ENCODE measurements at regions not wholly inside any gene's neighbourhood (a gene's known extent, or its start where the extent isn't known, plus 50 kb on each side); places are given as distances from the start of the nearest gene placed in this dataset.
"Not testable (repeated sequence)": the region's sequence is repeated elsewhere in the genome, so short reads cannot be mapped to it uniquely, and the experiment has no call there.

DNA sequence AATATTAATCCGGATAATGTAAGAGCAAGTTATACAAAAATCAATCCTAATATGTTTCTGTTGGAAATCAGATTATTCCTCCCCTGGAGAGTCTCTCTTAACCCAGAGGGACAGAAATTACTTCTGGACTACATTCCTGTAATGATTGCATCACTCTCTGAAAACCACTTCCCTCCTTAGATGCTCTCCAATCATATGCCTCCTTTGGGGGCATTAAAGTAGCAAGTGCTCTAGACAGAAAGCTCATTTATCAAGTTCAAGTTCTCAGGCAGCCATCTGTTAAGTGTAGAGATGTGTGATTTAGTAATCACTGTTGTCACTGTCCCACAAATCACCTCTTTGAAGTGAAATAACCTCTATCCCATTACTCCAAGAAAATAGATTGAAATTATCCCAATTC, 247.1 kb downstream of the SLCO4C1 start:
- peak; percentile 14 for DNase-seq

- not testable (repeated sequence) for DNase-seq
Measured at GRCh38 chr5:102047073-102047472, 249.0 kb downstream of the SLCO4C1 start.

DNA sequence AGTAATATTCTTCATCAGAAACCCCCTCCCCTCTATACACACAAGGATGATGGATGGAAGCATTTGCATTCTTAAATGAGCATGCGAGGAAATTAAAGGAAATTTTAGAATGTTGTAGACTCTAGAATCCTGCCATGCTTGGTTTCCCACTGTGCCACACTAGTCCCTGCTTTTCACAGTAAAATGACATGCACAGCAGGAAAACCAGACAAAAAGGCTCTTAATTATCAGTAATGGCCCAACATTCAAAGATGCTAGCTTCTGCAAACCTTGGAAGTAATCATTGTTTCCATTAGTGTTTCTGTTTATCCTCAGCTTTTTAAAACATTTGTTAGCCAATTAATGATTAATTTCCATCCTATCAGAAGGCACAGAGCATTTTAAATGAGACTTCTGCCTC, 255.8 kb downstream of the SLCO4C1 start:
- no peak for DNase-seq

DNA sequence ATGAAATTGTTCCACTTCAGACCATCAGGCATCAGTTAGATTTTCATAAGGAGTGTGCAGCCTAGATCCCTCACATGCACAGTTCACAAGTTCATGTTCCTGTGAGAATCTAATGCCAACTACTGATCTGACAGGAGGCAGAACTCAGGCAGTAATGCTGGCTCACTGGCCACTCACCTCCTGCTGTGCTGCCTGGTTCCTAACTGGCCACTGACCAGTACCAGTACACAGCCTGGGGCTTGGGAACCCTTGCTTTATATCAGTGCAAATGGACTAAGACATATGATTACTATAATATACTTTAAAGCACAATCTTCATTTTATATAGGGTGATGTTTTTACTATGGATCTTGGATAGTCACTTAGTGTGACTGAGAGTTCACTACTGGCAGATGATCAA, 259.2 kb downstream of the SLCO4C1 start:
- no peak for DNase-seq

- no peak for DNase-seq
Measured at GRCh38 chr5:102031711-102032110, 264.4 kb downstream of the SLCO4C1 start.

DNA sequence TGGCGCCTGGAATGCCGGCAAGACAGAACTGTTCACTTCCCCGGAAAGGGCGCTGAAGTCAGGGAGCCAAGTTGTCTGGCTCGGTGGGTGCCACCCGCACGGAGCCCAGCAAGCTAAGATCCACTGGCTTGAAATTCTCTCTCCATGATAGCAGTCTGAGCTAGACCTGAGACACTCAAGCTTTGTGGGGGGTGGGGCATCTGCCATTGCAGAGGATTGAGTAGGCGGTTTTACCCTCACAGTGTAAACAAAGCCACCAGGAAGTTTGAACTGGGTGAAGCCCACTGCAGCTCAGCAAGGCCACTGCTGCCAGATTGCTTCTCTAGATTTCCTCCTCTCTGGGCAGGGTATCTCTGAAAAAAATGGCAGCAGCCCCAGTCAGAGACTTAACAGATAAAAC, 277.4 kb downstream of the SLCO4C1 start:
- DNase-seq, result no peak

DNA sequence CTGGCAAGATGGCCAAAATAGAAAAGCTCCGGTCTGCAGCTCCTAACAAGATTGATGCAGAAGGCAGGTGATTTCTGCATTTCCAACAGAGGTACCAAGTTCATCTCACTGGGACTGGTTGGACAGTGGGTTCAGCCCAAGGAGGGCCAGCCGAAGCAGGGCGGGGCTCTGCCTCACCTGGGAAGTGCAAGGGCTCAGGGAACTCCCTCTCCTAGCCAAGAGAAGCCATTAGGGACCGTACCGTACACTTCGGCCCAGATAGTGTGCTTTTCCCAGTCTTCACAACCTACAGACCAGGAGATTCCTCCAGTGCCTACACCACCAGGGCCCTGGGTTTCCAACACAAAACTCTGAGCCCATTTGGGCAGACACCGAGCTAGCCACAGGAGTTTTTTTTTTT, 277.8 kb downstream of the SLCO4C1 start:
- DNase-seq, result no peak

- DNase-seq, result no peak
Measured at GRCh38 chr5:102014371-102014770, 281.7 kb downstream of the SLCO4C1 start.

DNA sequence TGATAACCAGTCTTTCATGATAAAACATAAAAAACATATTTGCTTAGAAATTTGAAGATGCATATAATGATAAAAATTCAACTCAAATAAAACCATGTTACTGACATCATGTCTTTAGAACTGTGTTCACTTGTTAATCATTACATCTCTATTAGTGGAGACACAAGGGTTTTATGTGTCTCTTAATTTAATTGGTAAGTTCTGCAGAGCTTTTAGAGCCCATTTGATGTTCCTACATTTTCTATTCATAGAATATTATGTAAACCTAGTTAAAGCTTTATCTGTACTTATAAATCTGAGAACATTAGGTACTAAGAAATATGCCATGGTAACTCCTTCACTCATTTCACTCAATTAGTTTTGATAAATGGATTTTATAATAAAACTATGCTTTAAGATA, 285.4 kb downstream of the SLCO4C1 start:
- no peak for DNase-seq

- DNase-seq, result no peak
Measured at GRCh38 chr5:101997235-101997634, 298.8 kb downstream of the SLCO4C1 start.

- DNase-seq, result no peak
Measured at GRCh38 chr5:101995585-101995984, 300.5 kb downstream of the SLCO4C1 start.

GRCh38 chr5:101991486-101991885, 304.6 kb downstream of the SLCO4C1 start:
- no peak for DNase-seq

- no peak for DNase-seq
Measured at GRCh38 chr5:101989659-101990058, 306.4 kb downstream of the SLCO4C1 start.

DNA sequence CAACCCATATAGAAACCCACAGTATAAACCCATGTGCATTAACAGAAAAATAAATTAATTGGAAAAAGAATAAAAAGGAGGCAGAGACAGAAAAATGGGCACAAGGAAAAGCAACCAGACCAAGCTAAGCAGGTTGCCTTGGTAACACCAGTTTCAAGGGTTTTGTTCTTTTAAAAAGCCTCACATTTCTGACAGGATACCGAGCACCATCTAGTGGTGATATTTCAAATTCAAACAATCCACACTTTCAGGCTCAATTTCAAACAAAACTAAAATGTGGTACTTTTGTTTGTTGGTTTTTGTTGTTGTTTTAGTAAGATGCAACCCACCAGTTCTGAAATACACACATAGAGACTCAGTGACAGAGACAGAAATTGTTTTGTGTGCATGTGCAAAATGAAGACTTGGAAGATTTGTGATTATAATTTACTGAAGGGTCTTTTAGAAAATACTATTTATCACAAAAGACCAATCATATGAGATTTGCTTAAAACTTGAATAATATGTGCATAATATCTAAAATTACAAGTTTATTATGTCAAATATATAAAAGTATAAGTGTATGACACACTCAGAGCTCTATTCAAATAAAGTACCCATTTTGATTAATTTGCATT, 318.2 kb downstream of the SLCO4C1 start:
- peak; percentile 65 for DNase-seq

DNA sequence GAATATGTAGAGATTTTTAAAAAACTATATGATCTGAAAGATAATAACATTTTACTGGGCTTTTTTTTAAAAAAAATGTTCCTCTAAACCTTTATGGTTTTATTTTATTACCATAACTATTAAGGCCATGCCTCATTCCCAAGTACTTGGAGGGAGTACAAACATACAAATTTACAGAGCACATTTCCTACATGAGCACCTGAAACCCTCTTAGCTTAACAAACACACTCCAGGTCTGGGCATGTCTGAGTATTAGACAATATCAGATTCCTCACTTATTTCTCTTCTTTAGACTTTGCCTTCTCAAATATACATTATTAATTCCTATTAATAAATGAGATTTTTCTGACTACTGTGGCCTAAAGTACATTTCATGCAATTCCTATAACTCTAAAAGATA, 319.2 kb downstream of the SLCO4C1 start:
- DNase-seq, result no peak

GRCh38 chr5:101969742-101970141, 326.3 kb downstream of the SLCO4C1 start:
- DNase-seq, result no peak

GRCh38 chr5:101966476-101966875, 329.6 kb downstream of the SLCO4C1 start:
- no peak for DNase-seq

- no peak for DNase-seq
Measured at GRCh38 chr5:101955891-101956290, 340.2 kb downstream of the SLCO4C1 start.

- DNase-seq, result no peak
Measured at GRCh38 chr5:101950019-101950418, 346.1 kb downstream of the SLCO4C1 start.

DNA sequence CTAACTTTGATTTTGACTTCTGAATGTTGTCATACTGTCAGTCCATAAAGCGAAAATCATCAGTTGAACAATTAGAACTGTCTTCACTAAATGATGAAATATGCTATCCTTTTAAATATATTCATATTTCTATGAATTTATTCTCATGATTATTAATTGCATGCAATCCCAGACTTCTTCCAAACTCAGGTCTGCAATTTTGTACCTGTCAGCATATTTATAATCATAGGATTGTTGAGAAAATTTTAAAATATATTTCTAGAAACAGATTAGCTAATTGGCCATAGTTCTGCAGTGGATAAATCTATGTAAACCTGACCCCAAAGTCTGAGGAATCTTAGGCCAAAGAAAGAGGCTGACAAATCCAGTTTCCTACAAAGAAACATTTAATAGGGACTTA, 347.5 kb downstream of the SLCO4C1 start:
- DNase-seq, result no peak

GRCh38 chr5:101943784-101944183, 352.3 kb downstream of the SLCO4C1 start:
- peak; percentile 52 for DNase-seq

- DNase-seq, result peak; percentile 59
Measured at GRCh38 chr5:101942321-101942882, 353.7 kb downstream of the SLCO4C1 start.

DNA sequence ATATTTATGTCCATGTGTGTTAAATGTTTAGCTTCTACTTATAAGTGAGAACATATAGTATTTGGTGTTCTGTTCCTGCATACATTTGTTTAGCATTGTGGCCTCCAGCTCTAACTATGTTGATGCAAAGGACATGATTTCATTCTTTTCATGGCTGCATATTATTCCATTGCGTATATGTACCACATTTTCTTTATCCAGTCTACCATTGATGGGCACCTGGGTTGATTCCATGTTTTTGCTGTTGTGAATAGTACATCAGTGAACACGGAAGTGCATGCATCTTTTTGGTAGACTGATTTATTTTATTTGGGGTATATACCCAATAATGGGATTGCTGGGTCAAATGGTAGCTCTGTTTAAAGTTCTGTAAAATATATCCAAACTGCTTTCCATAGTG, 359.0 kb downstream of the SLCO4C1 start:
- no peak for DNase-seq

- no peak for DNase-seq
Measured at GRCh38 chr5:101935086-101935485, 361.0 kb downstream of the SLCO4C1 start.

DNA sequence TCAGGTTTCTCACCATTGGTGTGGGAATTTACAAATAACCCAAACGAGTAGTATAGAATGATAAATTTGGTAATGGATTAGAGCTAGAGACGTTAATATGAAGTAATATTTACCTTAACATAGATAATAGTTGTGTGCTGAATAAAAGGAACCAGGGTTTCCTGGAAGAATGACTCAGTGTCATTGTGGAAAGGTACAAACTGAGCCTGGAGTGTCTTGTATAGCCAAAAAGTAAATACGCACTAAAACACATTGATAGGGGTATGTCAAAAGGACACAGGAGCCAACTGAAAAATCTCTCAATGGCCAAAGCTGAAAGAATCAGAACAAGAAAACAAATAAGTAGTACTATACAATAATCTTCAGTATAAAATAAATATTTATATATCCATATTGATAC, 363.5 kb downstream of the SLCO4C1 start:
- DNase-seq, result no peak

Data from hematopoietic multipotent progenitor cell treated with erythropoietin and hydrocortisone succinate and interleukin-3 and kit ligand, for 6 days (in vitro differentiated cells).